ENCODE measurements at regions not wholly inside any gene's neighbourhood (a gene's known extent, or its start where the extent isn't known, plus 50 kb on each side); places are given as distances from the start of the nearest gene placed in this dataset.

GRCh38 chr7:125908711-125909110 lies 979.1 kb upstream of the POT1 start:
- H3K4me3 ChIP-seq: no peak overlapping the region
- no peaks in the 10 kb centered on the region for H3K27me3 ChIP-seq (replicated peaks in 1 of 7)
- TF ChIP-seq CTCF (IDR thresholded peaks at IDR 0.05 in 8 of 11, conservative IDR thresholded peaks at IDR 0.05 in 3 of 11): no peak
- no peak for TF ChIP-seq POLR2A (IDR thresholded peaks at IDR 0.05)
- TF ChIP-seq POLR2AphosphoS5 (IDR thresholded peaks at IDR 0.05): no peak
- intact Hi-C loops (cut with DNase I; ENCODE audit: low total_unique reads): no loop called here
- DNase-seq: no peak
- 77 to 92% (median 82%) methylated on average over 2 of the region's 2 CpGs for WGBS, 5 donors
- H3K36me3 ChIP-seq: no peaks in the 10 kb centered on the region
- H3K9me3 ChIP-seq: peaks cover 0 to 16% (median 3%) of the 10 kb centered on the region in 8 donors
- no peak overlapping the region for H3K27ac ChIP-seq
- H3K4me1 ChIP-seq: no peaks in the 10 kb centered on the region

GRCh38 chr7:125899577-125899976 lies 970.0 kb upstream of the POT1 start:
- no peaks in the 10 kb centered on the region for H3K27me3 ChIP-seq (replicated peaks in 1 of 7)
- H3K9me3 ChIP-seq: peaks cover 0 to 10% (median 0%) of the 10 kb centered on the region in 8 donors
- intact Hi-C loops (cut with DNase I; ENCODE audit: low total_unique reads): no loop called here
- no peaks in the 10 kb centered on the region for H3K36me3 ChIP-seq
- no peak overlapping the region for H3K27ac ChIP-seq
- no peak for TF ChIP-seq POLR2A (IDR thresholded peaks at IDR 0.05)
- no peak for TF ChIP-seq POLR2AphosphoS5 (IDR thresholded peaks at IDR 0.05)
- TF ChIP-seq CTCF (IDR thresholded peaks at IDR 0.05 in 8 of 11, conservative IDR thresholded peaks at IDR 0.05 in 3 of 11): no peak
- no peak for DNase-seq
- H3K4me3 ChIP-seq: no peak overlapping the region
- 82 to 88% (median 84%) methylated on average over 1 of the region's 1 CpG for WGBS, 5 donors
- no peaks in the 10 kb centered on the region for H3K4me1 ChIP-seq

- Histone ChIP-seq H3K9me3 (peaks cover 0 to 11% (median 0%) of the 10 kb centered on the region in 8 donors), H3K27ac (no peak overlapping the region), H3K4me1 (no peaks in the 10 kb centered on the region), H3K27me3 (replicated peaks in 1 of 7) (no peaks in the 10 kb centered on the region), H3K4me3 (no peak overlapping the region), H3K36me3 (no peaks in the 10 kb centered on the region)
- no peak for TF ChIP-seq POLR2A (IDR thresholded peaks at IDR 0.05)
- TF ChIP-seq CTCF (IDR thresholded peaks at IDR 0.05 in 8 of 11, conservative IDR thresholded peaks at IDR 0.05 in 3 of 11): no peak
- no peak for TF ChIP-seq POLR2AphosphoS5 (IDR thresholded peaks at IDR 0.05)
- 67 to 79% (median 67%) methylated on average over 1 of the region's 1 CpG for WGBS, 5 donors
- intact Hi-C loops (cut with DNase I; ENCODE audit: low total_unique reads): no loop called here
- no peak for DNase-seq
These were observed 962.8 kb upstream of the POT1 start for GRCh38 chr7:125892434-125892833.

GRCh38 chr7:125878988-125879387 lies 949.4 kb upstream of the POT1 start:
- no peaks in the 10 kb centered on the region for H3K27me3 ChIP-seq (replicated peaks in 1 of 7)
- peaks cover 0 to 24% (median 4%) of the 10 kb centered on the region in 8 donors for H3K9me3 ChIP-seq
- no peak overlapping the region for H3K4me3 ChIP-seq
- no peaks in the 10 kb centered on the region for H3K4me1 ChIP-seq
- TF ChIP-seq POLR2AphosphoS5 (IDR thresholded peaks at IDR 0.05) (no peak), POLR2A (IDR thresholded peaks at IDR 0.05) (no peak), CTCF (IDR thresholded peaks at IDR 0.05 in 8 of 11, conservative IDR thresholded peaks at IDR 0.05 in 3 of 11) (no peak)
- H3K36me3 ChIP-seq: no peaks in the 10 kb centered on the region
- DNase-seq: no peak
- intact Hi-C loops (cut with DNase I; ENCODE audit: low total_unique reads): no loop called here
- H3K27ac ChIP-seq: no peak overlapping the region
- WGBS, 5 donors: 71 to 85% (median 76%) methylated on average over 6 of the region's 6 CpGs

All from spleen (tissue), 11 donors.